Panc1 (cell line): ENCODE measurements at regions not wholly inside any gene's neighbourhood (a gene's known extent, or its start where the extent isn't known, plus 50 kb on each side); places are given as distances from the start of the nearest gene placed in this dataset.

Experiments
- CTCF ChIP-seq: fragments of 450-650 bp; IDR thresholded peaks from 2 replicates; pipeline ENCODE4 v1.5.1; 2017; ENCODE audit warnings: mild to moderate bottlenecking
- REST ChIP-seq, 2 experiments: IDR thresholded peaks; 2 replicates each; pipeline ENCODE4 v1.6.1; 2011 to 2012; ENCODE audit warnings: low read depth in 2 of 2, control low read depth in 1 of 2, low read length in 1 of 2, mild to moderate bottlenecking in 1 of 2, moderate library complexity in 1 of 2; ENCODE audit not compliant: insufficient read depth in 1 of 2
- TCF7L2 ChIP-seq: IDR thresholded peaks from 2 replicates; pipeline ENCODE4 v1.6.1; 2011; ENCODE audit warnings: mild to moderate bottlenecking, low read depth, low read length, inconsistent platforms

- TF ChIP-seq CTCF (no peak), TCF7L2 (no peak), REST (IDR thresholded peaks at IDR 0.05; ENCODE audit: insufficient read depth in 1 of 2, low read depth in 2 of 2, low read length in 1 of 2) (no peak)
Observed at GRCh38 chr15:94667109-94667508, 435.7 kb downstream of the MCTP2 start.
